ENCODE measurements at regions not wholly inside any gene's neighbourhood (a gene's known extent, or its start where the extent isn't known, plus 50 kb on each side); places are given as distances from the start of the nearest gene placed in this dataset.

DNA sequence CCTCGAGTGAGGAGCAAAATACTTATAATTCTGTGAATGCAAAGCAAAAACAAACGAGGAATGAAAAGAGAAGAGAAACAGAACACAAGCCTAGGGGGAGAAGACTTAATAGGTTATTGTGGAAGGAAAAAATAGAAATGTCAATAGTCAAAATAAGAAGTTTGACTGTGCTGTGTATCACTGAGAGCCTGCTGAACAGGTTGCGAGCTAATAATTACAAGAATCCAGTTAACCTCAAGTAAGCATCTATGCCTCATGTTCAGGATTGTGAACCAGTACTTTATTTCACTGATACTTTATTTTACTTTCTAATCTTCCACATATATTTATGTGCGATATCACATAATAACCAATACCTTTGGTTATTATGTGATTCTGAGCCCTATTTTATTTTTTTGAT is 316.7 kb downstream of the OTUD1 start:
- no peak overlapping the region for H3K14ac ChIP-seq (ENCODE audit: low read length in 2 of 2)
- H3K4me2 ChIP-seq (ENCODE audit: low read length, poor library complexity, severe bottlenecking): no peak overlapping the region
- no peaks in the 10 kb centered on the region for H3K79me1 ChIP-seq (replicated peaks; ENCODE audit: low read length, poor library complexity, severe bottlenecking)
- no peak overlapping the region for H2AFZ ChIP-seq (ENCODE audit: low read depth, low read length)
- H2AK5ac ChIP-seq (ENCODE audit: low read length, severe bottlenecking): no peak overlapping the region
- H3K27me3 ChIP-seq (ENCODE audit: control insufficient read depth in 1 of 2, insufficient read depth in 1 of 2, low read length in 2 of 2): no peaks in the 10 kb centered on the region
- WGBS: 55% methylated on average over 3 of the region's 4 CpGs
- no peak overlapping the region for H3K4ac ChIP-seq (ENCODE audit: low read depth in 1 of 2, low read length in 2 of 2)
- H4K91ac ChIP-seq (ENCODE audit: low read length): no peak overlapping the region
- H3K23ac ChIP-seq (ENCODE audit: low read length in 2 of 2): no peak overlapping the region
- H3K27ac ChIP-seq (ENCODE audit: low read length, poor library complexity, severe bottlenecking): no peak overlapping the region
- H3K18ac ChIP-seq (ENCODE audit: low read depth in 1 of 2, low read length in 2 of 2): no peak overlapping the region
- H2BK15ac ChIP-seq (ENCODE audit: low read depth, poor library complexity, severe bottlenecking): no peak overlapping the region
- H3K36me3 ChIP-seq (ENCODE audit: control insufficient read depth in 1 of 2, insufficient read depth in 2 of 2, low read depth in 1 of 2, low read length in 2 of 2): no peaks in the 10 kb centered on the region
- no peak overlapping the region for H4K8ac ChIP-seq (ENCODE audit: low read length)
- no peak overlapping the region for H2BK12ac ChIP-seq (ENCODE audit: low read length in 2 of 2)
- H3K9me3 ChIP-seq (ENCODE audit: control insufficient read depth, low read length): no peaks in the 10 kb centered on the region
- H2BK120ac ChIP-seq (ENCODE audit: low read depth, low read length): no peak overlapping the region
- no peaks in the 10 kb centered on the region for H3K4me1 ChIP-seq (ENCODE audit: control insufficient read depth, insufficient read depth, low read depth, low read length)
- no peak overlapping the region for H3K9ac ChIP-seq (ENCODE audit: low read length)
- no peak overlapping the region for H3K4me3 ChIP-seq (ENCODE audit: insufficient read depth in 1 of 2, low read depth in 1 of 2, low read length in 2 of 2)
- no peak for DNase-seq
- no peak overlapping the region for H2BK5ac ChIP-seq (ENCODE audit: low read depth, low read length, poor library complexity, severe bottlenecking)

DNA sequence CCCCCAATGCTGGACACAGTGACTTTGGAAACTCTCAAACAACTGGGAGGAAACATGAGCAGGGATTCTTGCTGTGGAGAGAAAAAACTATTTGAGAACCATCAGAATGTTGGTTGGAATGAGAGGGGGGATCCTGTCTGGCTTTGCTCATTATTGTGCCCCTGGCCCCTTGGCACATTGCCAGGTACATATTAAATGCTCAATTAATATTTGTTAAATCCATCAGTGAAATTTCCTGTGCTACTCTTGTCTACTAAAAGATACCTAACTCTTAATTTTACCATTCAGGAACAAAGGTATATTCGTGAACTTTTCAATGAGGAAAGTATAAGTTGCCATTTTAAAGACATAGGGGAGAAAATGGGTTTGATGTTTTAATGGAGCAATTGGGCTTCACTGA is 329.4 kb downstream of the OTUD1 start:
- no peak overlapping the region for H3K18ac ChIP-seq (ENCODE audit: low read depth in 1 of 2, low read length in 2 of 2)
- H4K8ac ChIP-seq (ENCODE audit: low read length): no peak overlapping the region
- H3K4me3 ChIP-seq (ENCODE audit: insufficient read depth in 1 of 2, low read depth in 1 of 2, low read length in 2 of 2): no peak overlapping the region
- no peaks in the 10 kb centered on the region for H3K4me1 ChIP-seq (ENCODE audit: control insufficient read depth, insufficient read depth, low read depth, low read length)
- no peak overlapping the region for H3K9ac ChIP-seq (ENCODE audit: low read length)
- no peak overlapping the region for H2BK120ac ChIP-seq (ENCODE audit: low read depth, low read length)
- no peak overlapping the region for H3K14ac ChIP-seq (ENCODE audit: low read length in 2 of 2)
- H2AFZ ChIP-seq (ENCODE audit: low read depth, low read length): no peak overlapping the region
- DNase-seq: no peak
- H3K23ac ChIP-seq (ENCODE audit: low read length in 2 of 2): no peak overlapping the region
- peaks cover 7% of the 10 kb centered on the region for H3K9me3 ChIP-seq (ENCODE audit: control insufficient read depth, low read length)
- H4K91ac ChIP-seq (ENCODE audit: low read length): no peak overlapping the region
- 94% methylated on average over 1 of the region's 1 CpG for WGBS
- H3K79me1 ChIP-seq (replicated peaks; ENCODE audit: low read length, poor library complexity, severe bottlenecking): no peaks in the 10 kb centered on the region
- H3K27me3 ChIP-seq (ENCODE audit: control insufficient read depth in 1 of 2, insufficient read depth in 1 of 2, low read length in 2 of 2): no peaks in the 10 kb centered on the region
- no peak overlapping the region for H2BK5ac ChIP-seq (ENCODE audit: low read depth, low read length, poor library complexity, severe bottlenecking)
- H3K36me3 ChIP-seq (ENCODE audit: control insufficient read depth in 1 of 2, insufficient read depth in 2 of 2, low read depth in 1 of 2, low read length in 2 of 2): no peaks in the 10 kb centered on the region
- no peak overlapping the region for H2AK5ac ChIP-seq (ENCODE audit: low read length, severe bottlenecking)
- H3K4me2 ChIP-seq (ENCODE audit: low read length, poor library complexity, severe bottlenecking): no peak overlapping the region
- no peak overlapping the region for H2BK12ac ChIP-seq (ENCODE audit: low read length in 2 of 2)
- H3K27ac ChIP-seq (ENCODE audit: low read length, poor library complexity, severe bottlenecking): no peak overlapping the region
- no peak overlapping the region for H3K4ac ChIP-seq (ENCODE audit: low read depth in 1 of 2, low read length in 2 of 2)
- no peak overlapping the region for H2BK15ac ChIP-seq (ENCODE audit: low read depth, poor library complexity, severe bottlenecking)

DNA sequence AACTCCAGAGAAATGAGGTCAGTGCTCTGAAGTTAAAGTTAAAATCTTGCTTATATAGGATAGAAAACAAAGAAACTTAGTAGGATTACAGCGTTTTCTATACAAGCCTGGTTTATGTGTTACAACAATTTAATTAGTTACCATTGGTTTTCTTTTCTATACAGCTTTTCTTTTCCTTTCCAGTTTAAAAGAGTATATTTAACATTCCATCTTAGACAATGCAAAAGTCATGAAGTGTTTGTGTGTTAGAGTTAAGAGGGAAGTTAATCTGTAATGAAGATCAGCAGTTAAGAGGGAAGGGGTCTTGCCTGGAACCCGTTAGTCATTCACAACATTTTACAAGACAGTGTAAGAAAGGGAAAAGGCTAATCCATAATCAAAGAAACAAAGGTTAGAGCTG is 338.3 kb downstream of the OTUD1 start:
- Histone ChIP-seq H3K36me3 (ENCODE audit: control insufficient read depth in 1 of 2, insufficient read depth in 2 of 2, low read depth in 1 of 2, low read length in 2 of 2) (no peaks in the 10 kb centered on the region), H3K27me3 (ENCODE audit: control insufficient read depth in 1 of 2, insufficient read depth in 1 of 2, low read length in 2 of 2) (no peaks in the 10 kb centered on the region), H2AK5ac (ENCODE audit: low read length, severe bottlenecking) (no peak overlapping the region), H3K4me3 (ENCODE audit: insufficient read depth in 1 of 2, low read depth in 1 of 2, low read length in 2 of 2) (no peak overlapping the region), H2BK12ac (ENCODE audit: low read length in 2 of 2) (no peak overlapping the region), H4K8ac (ENCODE audit: low read length) (no peak overlapping the region), H3K4me1 (ENCODE audit: control insufficient read depth, insufficient read depth, low read depth, low read length) (no peaks in the 10 kb centered on the region), H2AFZ (ENCODE audit: low read depth, low read length) (no peak overlapping the region), H2BK15ac (ENCODE audit: low read depth, poor library complexity, severe bottlenecking) (no peak overlapping the region), H3K23ac (ENCODE audit: low read length in 2 of 2) (no peak overlapping the region), H3K79me1 (replicated peaks; ENCODE audit: low read length, poor library complexity, severe bottlenecking) (no peaks in the 10 kb centered on the region), H3K4me2 (ENCODE audit: low read length, poor library complexity, severe bottlenecking) (no peak overlapping the region), H4K91ac (ENCODE audit: low read length) (no peak overlapping the region), H2BK5ac (ENCODE audit: low read depth, low read length, poor library complexity, severe bottlenecking) (no peak overlapping the region), H3K27ac (ENCODE audit: low read length, poor library complexity, severe bottlenecking) (no peak overlapping the region), H3K18ac (ENCODE audit: low read depth in 1 of 2, low read length in 2 of 2) (no peak overlapping the region), H2BK120ac (ENCODE audit: low read depth, low read length) (no peak overlapping the region), H3K9me3 (ENCODE audit: control insufficient read depth, low read length) (peaks cover 4% of the 10 kb centered on the region), H3K14ac (ENCODE audit: low read length in 2 of 2) (no peak overlapping the region), H3K4ac (ENCODE audit: low read depth in 1 of 2, low read length in 2 of 2) (no peak overlapping the region), H3K9ac (ENCODE audit: low read length) (no peak overlapping the region)
- no peak for DNase-seq
- no CpG with 5 or more reads among the region's 2 CpGs for WGBS

DNA sequence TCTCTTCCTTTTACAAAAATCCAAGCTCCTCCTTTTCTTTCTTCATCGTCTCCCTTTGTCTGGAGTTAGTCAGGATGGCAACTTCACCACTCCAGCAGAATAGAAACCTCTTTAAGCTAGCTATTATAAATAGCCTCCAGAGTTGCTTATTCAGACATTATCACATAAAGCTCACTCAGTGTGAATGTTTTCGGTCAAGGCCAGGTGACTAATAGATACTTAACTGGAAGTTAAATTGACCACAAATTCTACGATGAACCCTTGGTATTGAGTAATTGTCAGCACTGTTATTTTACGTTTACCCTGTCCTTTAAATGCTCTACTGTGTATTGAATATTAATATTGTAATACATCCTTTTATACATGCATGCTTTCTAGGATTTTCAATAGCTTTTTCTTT is 340.4 kb downstream of the OTUD1 start:
- H3K27me3 ChIP-seq (ENCODE audit: control insufficient read depth in 1 of 2, insufficient read depth in 1 of 2, low read length in 2 of 2): no peaks in the 10 kb centered on the region
- H3K14ac ChIP-seq (ENCODE audit: low read length in 2 of 2): no peak overlapping the region
- no peak overlapping the region for H3K9ac ChIP-seq (ENCODE audit: low read length)
- no peak overlapping the region for H2BK12ac ChIP-seq (ENCODE audit: low read length in 2 of 2)
- H2BK15ac ChIP-seq (ENCODE audit: low read depth, poor library complexity, severe bottlenecking): no peak overlapping the region
- no peaks in the 10 kb centered on the region for H3K79me1 ChIP-seq (replicated peaks; ENCODE audit: low read length, poor library complexity, severe bottlenecking)
- H2AK5ac ChIP-seq (ENCODE audit: low read length, severe bottlenecking): no peak overlapping the region
- no peak overlapping the region for H4K8ac ChIP-seq (ENCODE audit: low read length)
- no peak overlapping the region for H4K91ac ChIP-seq (ENCODE audit: low read length)
- no peaks in the 10 kb centered on the region for H3K4me1 ChIP-seq (ENCODE audit: control insufficient read depth, insufficient read depth, low read depth, low read length)
- H2AFZ ChIP-seq (ENCODE audit: low read depth, low read length): no peak overlapping the region
- H3K18ac ChIP-seq (ENCODE audit: low read depth in 1 of 2, low read length in 2 of 2): no peak overlapping the region
- no peak overlapping the region for H3K4me3 ChIP-seq (ENCODE audit: insufficient read depth in 1 of 2, low read depth in 1 of 2, low read length in 2 of 2)
- no peak for DNase-seq
- no peak overlapping the region for H2BK5ac ChIP-seq (ENCODE audit: low read depth, low read length, poor library complexity, severe bottlenecking)
- no peak overlapping the region for H3K27ac ChIP-seq (ENCODE audit: low read length, poor library complexity, severe bottlenecking)
- 39% methylated on average over 1 of the region's 4 CpGs for WGBS
- H3K9me3 ChIP-seq (ENCODE audit: control insufficient read depth, low read length): no peaks in the 10 kb centered on the region
- no peaks in the 10 kb centered on the region for H3K36me3 ChIP-seq (ENCODE audit: control insufficient read depth in 1 of 2, insufficient read depth in 2 of 2, low read depth in 1 of 2, low read length in 2 of 2)
- H3K4ac ChIP-seq (ENCODE audit: low read depth in 1 of 2, low read length in 2 of 2): no peak overlapping the region
- H2BK120ac ChIP-seq (ENCODE audit: low read depth, low read length): no peak overlapping the region
- no peak overlapping the region for H3K4me2 ChIP-seq (ENCODE audit: low read length, poor library complexity, severe bottlenecking)
- no peak overlapping the region for H3K23ac ChIP-seq (ENCODE audit: low read length in 2 of 2)
